ENCODE measurements at regions not wholly inside any gene's neighbourhood (a gene's known extent, or its start where the extent isn't known, plus 50 kb on each side); places are given as distances from the start of the nearest gene placed in this dataset.

- H3K4me3 ChIP-seq (ENCODE audit: low read depth in 1 of 2, low read length in 1 of 2), result no peak overlapping the region
- no peak for TF ChIP-seq CTCF (IDR thresholded peaks at IDR 0.05)
- no peaks in the 10 kb centered on the region for H3K36me3 ChIP-seq
- H3K4me1 ChIP-seq (ENCODE audit: control insufficient read depth in 1 of 2, insufficient read depth in 1 of 2, low read depth in 1 of 2, low read length in 1 of 2), result no peaks in the 10 kb centered on the region
- H3K27me3 ChIP-seq, result no peaks in the 10 kb centered on the region
- H3K9me3 ChIP-seq, result no peaks in the 10 kb centered on the region
- H3K27ac ChIP-seq, result no peak overlapping the region
Measured at GRCh38 chr5:19001539-19001938, 986.5 kb downstream of the CDH18 start.

- H3K27me3 ChIP-seq, result no peaks in the 10 kb centered on the region
- H3K4me1 ChIP-seq (ENCODE audit: control insufficient read depth in 1 of 2, insufficient read depth in 1 of 2, low read depth in 1 of 2, low read length in 1 of 2), result no peaks in the 10 kb centered on the region
- H3K9me3 ChIP-seq, result no peaks in the 10 kb centered on the region
- H3K27ac ChIP-seq, result no peak overlapping the region
- H3K36me3 ChIP-seq, result no peaks in the 10 kb centered on the region
- no peak overlapping the region for H3K4me3 ChIP-seq (ENCODE audit: low read depth in 1 of 2, low read length in 1 of 2)
- no peak for TF ChIP-seq CTCF (IDR thresholded peaks at IDR 0.05)
Measured at GRCh38 chr5:19002111-19002510, 985.9 kb downstream of the CDH18 start.

GRCh38 chr5:19018822-19019221, 969.2 kb downstream of the CDH18 start:
- H3K9me3 ChIP-seq, result no peaks in the 10 kb centered on the region
- no peak for TF ChIP-seq CTCF (IDR thresholded peaks at IDR 0.05)
- no peaks in the 10 kb centered on the region for H3K4me1 ChIP-seq (ENCODE audit: control insufficient read depth in 1 of 2, insufficient read depth in 1 of 2, low read depth in 1 of 2, low read length in 1 of 2)
- H3K27ac ChIP-seq, result no peak overlapping the region
- no peaks in the 10 kb centered on the region for H3K36me3 ChIP-seq
- no peak overlapping the region for H3K4me3 ChIP-seq (ENCODE audit: low read depth in 1 of 2, low read length in 1 of 2)
- no peaks in the 10 kb centered on the region for H3K27me3 ChIP-seq

GRCh38 chr5:19031491-19031890, 956.5 kb downstream of the CDH18 start:
- H3K4me1 ChIP-seq (ENCODE audit: control insufficient read depth in 1 of 2, insufficient read depth in 1 of 2, low read depth in 1 of 2, low read length in 1 of 2), result no peaks in the 10 kb centered on the region
- H3K27me3 ChIP-seq, result no peaks in the 10 kb centered on the region
- no peaks in the 10 kb centered on the region for H3K36me3 ChIP-seq
- no peak for TF ChIP-seq CTCF (IDR thresholded peaks at IDR 0.05)
- H3K27ac ChIP-seq, result no peak overlapping the region
- no peak overlapping the region for H3K4me3 ChIP-seq (ENCODE audit: low read depth in 1 of 2, low read length in 1 of 2)
- no peaks in the 10 kb centered on the region for H3K9me3 ChIP-seq

- Histone ChIP-seq H3K4me1 (ENCODE audit: control insufficient read depth in 1 of 2, insufficient read depth in 1 of 2, low read depth in 1 of 2, low read length in 1 of 2) (no peaks in the 10 kb centered on the region), H3K27ac (no peak overlapping the region), H3K4me3 (ENCODE audit: low read depth in 1 of 2, low read length in 1 of 2) (no peak overlapping the region), H3K36me3 (no peaks in the 10 kb centered on the region), H3K27me3 (no peaks in the 10 kb centered on the region), H3K9me3 (no peaks in the 10 kb centered on the region)
- no peak for TF ChIP-seq CTCF (IDR thresholded peaks at IDR 0.05)
Measured at GRCh38 chr5:19035816-19036215, 952.2 kb downstream of the CDH18 start.

- no peaks in the 10 kb centered on the region for H3K27me3 ChIP-seq
- no peak for TF ChIP-seq CTCF (IDR thresholded peaks at IDR 0.05)
- H3K4me1 ChIP-seq (ENCODE audit: control insufficient read depth in 1 of 2, insufficient read depth in 1 of 2, low read depth in 1 of 2, low read length in 1 of 2), result no peaks in the 10 kb centered on the region
- H3K9me3 ChIP-seq, result no peaks in the 10 kb centered on the region
- no peaks in the 10 kb centered on the region for H3K36me3 ChIP-seq
- no peak overlapping the region for H3K4me3 ChIP-seq (ENCODE audit: low read depth in 1 of 2, low read length in 1 of 2)
- no peak overlapping the region for H3K27ac ChIP-seq
Measured at GRCh38 chr5:19042106-19042505, 945.9 kb downstream of the CDH18 start.
